SH-SY5Y (cell line): ENCODE measurements at regions not wholly inside any gene's neighbourhood (a gene's known extent, or its start where the extent isn't known, plus 50 kb on each side); places are given as distances from the start of the nearest gene placed in this dataset.

Experiments
- GATA2 ChIP-seq: IDR thresholded peaks from 2 replicates; pipeline ENCODE4 v1.6.1; 2011; ENCODE audit warnings: mild to moderate bottlenecking, low read depth, low read length
- GATA3 ChIP-seq: IDR thresholded peaks from 2 replicates; pipeline ENCODE4 v1.6.1; 2011; ENCODE audit warnings: low read depth, mild to moderate bottlenecking, low read length, moderate library complexity

DNA sequence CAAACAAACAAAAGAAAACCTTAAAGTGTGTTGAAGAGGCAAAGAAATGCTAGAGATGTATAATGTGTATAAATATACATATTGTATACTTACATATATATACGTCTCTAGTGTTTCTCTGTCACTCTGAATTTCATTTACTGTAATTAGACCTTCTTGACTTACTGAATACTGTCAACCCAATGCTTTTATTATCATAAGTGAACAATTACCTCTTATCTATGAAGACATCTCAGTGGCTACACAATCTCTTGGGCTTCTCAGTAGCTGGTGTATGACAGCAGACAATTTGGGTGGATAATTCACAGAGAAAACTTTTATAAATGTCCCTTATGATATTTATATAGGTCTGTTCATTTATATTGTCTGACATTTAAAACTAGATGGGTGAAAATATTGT lies 664.1 kb upstream of the ANO3 start:
- no peak for TF ChIP-seq GATA2
- TF ChIP-seq GATA3 = no peak
